ENCODE measurements at regions not wholly inside any gene's neighbourhood (a gene's known extent, or its start where the extent isn't known, plus 50 kb on each side); places are given as distances from the start of the nearest gene placed in this dataset.

GRCh38 chr15:62476163-62476562 lies 311.1 kb upstream of the C2CD4B start:
- no peak for TF ChIP-seq CTCF (IDR thresholded peaks at IDR 0.05; ENCODE audit: low read depth, low read length)
- no peak for TF ChIP-seq EZH2phosphoT487 (IDR thresholded peaks at IDR 0.05; ENCODE audit: low read depth)

Measured in OCI-LY3 (cell line).